Head of caudate nucleus (tissue), 42 donors: ENCODE measurements at regions not wholly inside any gene's neighbourhood (a gene's known extent, or its start where the extent isn't known, plus 50 kb on each side); places are given as distances from the start of the nearest gene placed in this dataset.

Experiments
- DNase-seq, 42 donors: peaks; one replicate each; pipeline versions ENCODE4 v3.0.0 to v3.0.0-alpha.2; 2020 to 2021; ENCODE audit warnings: mixed read lengths in 7 of 42
- intact Hi-C: fragments of 100-400 bp; cut with DNase I; formaldehyde crosslinking; loops from one replicate; pipeline ENCODE4 v1.15.0; 2022

DNA sequence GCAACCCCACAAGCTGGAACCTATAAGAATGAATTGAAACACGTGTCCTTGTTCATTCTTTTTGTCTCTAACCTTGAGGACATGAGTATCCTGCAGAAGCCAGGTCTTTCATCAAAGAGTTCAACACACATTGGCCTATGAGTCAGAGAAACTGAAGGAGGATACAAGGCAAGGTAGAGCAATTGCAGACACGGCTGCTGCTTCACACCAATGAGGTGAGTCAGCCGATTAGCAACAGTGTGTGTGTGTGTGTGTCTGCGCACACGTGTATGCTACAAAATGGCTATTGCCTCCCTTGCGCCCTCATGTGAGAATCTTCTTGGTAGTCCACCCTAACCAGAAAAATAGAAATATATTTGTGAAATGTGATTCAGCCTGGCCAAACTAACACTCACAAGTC, 1477.7 kb upstream of the IGFBP7 start:
- intact Hi-C loops = no loop called here
- DNase-seq = no peak

DNA sequence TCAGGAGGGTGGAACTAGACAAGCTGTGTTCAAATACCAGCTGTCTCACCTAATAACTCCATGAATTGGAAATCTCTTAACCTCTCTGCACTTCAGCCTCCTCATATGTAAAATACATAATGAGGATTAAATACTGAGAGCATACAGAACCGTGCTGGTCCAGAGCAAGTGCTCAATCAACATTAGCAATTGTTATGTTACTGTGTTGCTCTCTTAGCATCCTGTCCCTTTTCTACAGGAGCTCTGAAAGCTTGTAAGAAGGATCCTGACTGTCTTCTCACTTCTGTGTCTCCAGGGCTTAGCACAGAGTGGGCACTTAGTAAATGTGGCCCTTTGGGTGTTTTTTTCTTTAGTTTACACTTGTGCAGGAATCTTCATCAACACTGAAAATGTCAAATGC, 1456.1 kb upstream of the IGFBP7 start:
- DNase-seq = no peak
- intact Hi-C loops = no loop called here

DNA sequence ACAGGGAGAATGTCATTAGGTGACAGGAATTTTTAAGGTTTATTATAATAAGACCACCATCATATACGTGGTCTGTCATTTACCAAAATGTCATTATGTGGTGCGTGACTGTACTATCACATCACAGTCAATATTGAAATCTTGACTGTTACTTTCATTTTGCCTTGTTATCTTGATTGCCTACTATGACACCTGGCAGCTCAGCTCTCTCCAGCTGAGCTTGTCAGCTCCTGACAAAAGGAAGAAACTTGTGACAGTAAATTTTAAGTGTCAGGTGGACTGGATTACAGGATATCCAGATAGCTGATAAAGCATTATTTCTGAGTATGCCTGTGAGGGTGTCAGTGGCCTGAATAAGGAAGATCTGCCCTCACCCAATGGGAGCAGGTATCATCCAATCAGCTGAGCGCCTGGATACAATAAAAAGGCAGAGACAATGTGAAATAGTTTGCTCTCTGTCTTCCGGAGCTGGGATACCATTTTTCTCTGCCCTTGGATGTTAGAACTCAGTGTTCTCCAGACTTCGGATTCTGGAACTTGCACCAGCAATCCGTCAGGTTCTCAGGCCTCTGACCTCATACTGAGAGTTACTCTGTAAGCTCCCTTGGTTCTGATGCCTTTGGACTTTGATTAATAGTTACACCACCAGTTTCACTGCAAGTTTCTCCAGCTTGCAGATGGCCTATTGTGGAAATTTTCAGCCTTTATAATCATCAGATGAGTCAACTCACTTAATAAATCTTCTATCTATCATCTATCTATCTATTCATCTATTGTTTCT, 1454.7 kb upstream of the IGFBP7 start:
- DNase-seq = no peak
- intact Hi-C loops = no loop called here

DNA sequence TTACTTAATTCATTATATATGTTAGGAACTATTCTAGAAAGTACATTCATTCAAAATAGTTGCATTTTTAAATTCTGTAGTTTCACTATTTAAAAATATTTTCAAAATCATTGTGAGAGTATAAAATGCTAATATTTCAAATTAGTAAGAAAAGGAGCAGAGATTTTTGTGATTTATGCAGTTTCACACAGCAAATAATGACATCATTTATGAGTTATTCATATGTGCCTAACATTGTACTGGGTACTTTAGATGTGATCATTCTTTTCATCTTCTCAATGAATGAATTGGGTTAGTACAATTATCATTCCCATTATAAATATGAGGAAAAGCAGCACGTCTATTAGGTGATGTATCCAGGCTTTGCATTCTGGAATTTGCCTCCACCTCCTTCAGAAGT, 1451.0 kb upstream of the IGFBP7 start:
- intact Hi-C loops = no loop called here
- DNase-seq = no peak

DNA sequence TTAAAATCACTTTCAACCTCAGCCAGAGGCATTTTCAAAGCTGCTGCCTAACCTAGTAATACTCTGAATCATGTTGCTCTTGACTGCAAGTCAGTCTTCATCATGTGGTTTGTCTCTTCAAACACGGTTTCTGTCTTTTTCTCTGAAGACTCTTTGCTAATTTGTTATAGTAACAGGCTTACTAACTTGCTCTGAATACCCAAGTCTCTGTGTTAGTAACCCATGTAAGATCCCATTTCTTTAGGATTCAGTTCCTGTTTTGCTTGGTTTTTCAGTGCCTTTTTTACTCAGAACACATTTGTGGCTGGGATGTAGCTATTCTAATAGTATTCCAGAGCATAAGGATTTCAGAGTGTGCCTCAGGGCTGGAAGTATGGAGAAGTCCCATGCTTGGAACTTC, 1450.6 kb upstream of the IGFBP7 start:
- no peak for DNase-seq
- intact Hi-C loops = no loop called here

DNA sequence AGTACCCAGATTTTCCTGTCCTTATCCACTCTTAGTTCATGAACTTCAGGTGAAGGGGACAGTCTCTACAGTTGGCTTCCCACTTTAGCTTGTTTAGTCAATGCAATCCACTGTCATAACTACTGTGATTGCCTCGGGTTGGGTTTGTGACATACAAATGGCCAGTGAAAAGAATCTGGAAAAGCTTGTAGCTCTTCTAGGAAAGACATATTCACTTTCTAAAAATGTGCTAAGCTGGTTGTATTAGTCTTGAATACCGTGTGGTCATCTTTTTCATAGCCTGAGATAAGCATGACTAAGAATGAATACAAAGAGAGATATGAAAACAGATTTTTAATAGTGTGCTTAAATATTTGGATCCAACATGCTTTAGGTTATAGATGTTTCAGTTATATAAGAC, 1443.5 kb upstream of the IGFBP7 start:
- no peak for DNase-seq
- intact Hi-C loops = no loop called here

DNA sequence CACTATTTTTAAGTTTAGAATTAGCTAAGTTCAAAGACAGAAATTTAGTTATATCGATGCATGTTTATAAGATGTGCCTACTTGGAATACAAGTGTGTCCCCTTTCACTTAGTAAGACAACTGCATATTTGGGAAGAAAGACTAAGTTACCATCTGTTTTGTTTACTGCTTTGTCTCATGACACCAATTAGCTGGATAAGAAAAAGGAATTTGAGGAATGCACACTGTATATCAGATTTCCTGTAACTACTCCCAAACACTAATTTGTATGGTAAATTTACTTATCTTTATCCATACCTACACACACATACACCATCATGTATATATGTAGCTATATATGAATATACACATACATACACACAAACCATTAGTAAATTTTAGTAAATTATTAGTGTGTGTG, 1442.8 kb upstream of the IGFBP7 start:
- intact Hi-C loops = no loop called here
- no peak for DNase-seq

DNA sequence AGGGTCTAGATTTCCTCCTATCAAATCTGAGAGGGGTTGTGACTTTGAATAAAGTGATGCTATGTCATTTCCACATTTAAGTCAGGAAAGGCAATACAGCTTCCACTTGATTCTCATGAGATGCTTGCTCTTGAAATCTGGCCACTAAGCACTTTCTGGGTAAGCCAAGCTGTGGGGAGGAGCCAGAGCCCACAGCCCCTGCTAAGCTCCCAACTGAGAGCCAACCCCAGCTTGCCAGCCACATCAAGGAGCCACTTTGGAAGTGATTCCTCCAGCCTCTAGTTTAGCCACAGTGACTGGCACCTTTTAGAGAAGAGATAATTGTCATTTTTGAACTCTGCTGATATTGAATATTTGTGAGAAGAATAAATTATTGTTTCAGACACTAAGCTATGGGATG, 1441.5 kb upstream of the IGFBP7 start:
- DNase-seq = no peak
- intact Hi-C loops = no loop called here

DNA sequence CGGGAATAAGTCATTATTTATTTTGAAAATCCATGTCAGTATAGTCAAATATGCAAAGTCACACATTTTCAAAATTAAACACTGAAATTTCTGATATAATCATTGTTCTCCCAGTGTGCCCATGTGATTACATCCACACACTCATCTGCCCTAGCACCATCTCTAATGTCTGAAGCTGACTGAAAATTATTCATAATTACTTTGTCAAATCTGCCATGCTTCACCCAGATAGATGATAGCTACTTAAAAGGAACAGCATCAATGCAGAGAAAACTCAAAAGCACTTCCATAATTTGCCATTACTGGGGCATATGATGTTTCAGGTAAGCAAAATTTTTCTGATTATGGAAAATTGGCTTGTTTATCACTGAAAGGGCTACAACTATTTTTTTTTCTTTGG, 1433.3 kb upstream of the IGFBP7 start:
- peak in 2 of 42 donors; percentile 4 to 21 for DNase-seq
- intact Hi-C loops = no loop called here

DNA sequence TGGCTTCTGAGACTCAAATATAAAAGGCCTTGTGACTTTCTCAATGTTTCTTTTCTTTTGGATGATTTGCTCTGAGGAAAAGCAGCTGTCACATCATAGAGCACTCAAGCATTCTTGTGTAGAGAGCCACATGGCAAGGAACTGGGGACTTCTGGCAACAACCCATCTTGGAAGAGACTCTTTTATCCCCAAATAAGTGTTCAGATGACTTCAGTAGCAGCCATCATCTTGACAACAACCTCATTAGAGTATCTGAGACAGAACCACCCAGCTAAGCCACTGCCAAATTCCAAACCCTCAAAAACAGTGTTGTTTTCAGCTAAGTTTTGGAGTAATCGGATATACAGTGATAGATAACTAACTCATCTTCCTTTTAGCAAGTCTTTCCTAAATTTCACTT, 1431.7 kb upstream of the IGFBP7 start:
- no peak for DNase-seq
- intact Hi-C loops = no loop called here

DNA sequence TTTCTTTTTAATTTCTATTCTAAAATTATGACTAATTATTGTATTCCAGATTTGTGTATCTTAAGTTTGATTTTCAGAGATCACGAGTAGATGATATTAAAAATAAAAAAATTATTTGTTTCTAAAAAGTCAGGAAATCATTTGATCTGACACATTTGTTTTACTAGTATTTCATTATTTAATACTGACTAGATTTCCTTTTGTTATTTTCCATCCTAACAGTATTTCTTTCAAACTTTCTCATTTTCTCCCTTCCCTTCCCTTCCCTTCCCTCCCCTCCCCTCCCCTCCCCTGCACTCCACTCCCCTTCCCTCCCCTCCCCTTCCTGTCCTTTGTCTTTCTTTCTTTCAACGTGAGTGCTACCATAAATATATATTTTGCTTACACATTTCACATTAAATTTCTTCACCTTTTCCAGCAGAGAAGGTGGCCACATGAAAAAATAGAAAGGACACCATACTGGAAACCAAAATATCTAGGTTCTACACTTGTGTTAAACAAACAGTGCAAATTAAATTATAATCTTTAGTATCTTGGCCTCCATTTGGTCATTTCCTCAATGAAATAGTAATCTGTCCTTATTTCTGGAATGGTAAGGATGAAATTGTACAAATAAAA, 1412.7 kb upstream of the IGFBP7 start:
- intact Hi-C loops = no loop called here
- no peak for DNase-seq

DNA sequence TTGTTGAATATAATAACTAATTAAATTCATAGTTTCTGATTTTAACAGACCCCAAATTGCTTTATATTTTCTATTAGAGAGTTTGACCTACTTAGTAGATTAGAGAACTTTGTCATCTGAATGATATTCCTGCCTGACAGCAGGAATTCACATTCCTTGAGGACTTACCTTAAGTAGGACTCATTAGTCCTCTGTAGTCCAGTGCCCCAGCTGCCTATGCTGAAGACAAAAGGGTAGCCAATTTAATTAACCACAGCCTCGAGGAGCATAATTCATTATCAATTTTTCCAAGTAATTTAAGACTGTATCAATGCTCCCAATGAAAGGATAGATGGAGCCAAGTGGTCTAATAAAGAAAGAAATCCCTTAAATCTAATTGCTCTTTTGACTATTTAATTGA, 1405.0 kb upstream of the IGFBP7 start:
- no peak for DNase-seq

DNA sequence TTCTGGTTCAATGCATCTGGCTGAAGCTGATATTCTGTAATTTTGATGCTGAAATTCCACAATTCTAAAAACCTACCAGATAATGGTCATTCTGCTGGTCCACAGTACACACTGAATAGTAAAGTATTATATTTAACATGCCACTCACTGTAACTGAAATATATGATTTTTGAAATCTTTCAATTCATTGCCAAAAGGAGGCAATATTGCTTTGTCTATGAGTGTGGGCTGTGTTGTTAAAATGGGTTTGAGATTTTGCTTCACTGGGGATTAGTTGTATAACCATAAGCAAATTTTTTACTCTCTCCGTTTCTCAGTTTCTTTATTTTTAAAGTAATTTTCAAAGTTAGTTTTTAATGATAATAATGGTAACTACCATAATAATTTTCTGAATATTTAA, 1404.1 kb upstream of the IGFBP7 start:
- intact Hi-C loops = no loop called here

More for the DNA sequence above, 1405.0 kb upstream of the IGFBP7 start:
- intact Hi-C loops = no loop called here

DNA sequence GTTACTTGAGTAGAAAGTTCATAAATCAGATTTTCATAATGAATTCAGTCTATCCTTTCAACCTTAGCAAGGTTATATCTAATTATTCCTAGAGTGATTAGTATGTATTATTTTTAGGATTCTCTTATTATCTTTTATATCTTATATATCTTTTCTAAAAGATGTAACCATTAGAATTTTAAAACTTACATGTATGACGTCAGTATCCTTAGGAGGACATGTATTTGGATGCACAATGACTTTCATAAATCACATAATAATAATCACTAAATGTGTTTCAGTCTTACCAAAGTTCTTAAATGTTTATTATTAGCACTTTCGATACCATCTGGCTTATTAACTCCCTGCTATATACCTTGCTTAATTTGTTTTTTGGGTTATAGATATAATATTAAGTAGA, 1400.5 kb upstream of the IGFBP7 start:
- no peak for DNase-seq
- intact Hi-C loops = no loop called here

More for the DNA sequence above, 1404.1 kb upstream of the IGFBP7 start:
- no peak for DNase-seq

DNA sequence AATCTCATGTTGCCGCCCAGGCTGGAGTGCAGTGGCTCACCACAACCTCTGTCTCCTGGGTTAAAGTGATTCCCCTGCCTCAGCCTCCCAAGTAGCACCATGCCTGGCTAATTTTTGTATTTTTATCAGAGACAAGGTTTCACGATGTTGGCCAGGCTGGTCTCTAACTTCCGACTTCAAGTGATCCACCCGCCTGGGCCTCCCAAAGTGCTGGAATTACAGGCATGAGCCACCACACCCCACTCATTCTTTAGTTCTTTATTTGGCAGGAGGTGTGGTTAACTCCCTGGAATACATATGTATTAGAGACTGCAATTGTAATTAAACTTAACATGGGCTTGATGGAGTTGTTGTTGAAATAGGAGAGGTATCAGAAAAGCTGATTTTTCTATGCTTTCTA, 1396.9 kb upstream of the IGFBP7 start:
- intact Hi-C loops = no loop called here
- DNase-seq = no peak

DNA sequence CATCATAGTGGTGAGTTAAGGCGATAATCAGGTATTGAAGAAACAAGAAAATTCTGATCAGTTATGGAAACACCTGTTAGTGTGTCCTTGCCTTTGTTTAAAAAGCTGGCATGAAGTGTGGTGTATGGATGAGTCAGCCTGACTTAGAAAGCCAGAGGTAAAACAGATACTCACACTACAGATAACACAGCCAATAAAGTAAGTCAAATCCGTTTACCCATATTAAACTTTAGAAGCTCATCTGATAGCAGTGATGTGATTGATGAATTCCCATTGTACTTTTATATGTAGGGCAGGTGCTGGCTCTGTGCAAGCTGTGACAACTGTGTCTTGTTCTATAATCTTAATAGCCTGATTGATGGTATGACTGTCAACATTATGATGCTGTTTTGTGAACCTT, 1392.7 kb upstream of the IGFBP7 start:
- intact Hi-C loops = no loop called here
- no peak for DNase-seq

DNA sequence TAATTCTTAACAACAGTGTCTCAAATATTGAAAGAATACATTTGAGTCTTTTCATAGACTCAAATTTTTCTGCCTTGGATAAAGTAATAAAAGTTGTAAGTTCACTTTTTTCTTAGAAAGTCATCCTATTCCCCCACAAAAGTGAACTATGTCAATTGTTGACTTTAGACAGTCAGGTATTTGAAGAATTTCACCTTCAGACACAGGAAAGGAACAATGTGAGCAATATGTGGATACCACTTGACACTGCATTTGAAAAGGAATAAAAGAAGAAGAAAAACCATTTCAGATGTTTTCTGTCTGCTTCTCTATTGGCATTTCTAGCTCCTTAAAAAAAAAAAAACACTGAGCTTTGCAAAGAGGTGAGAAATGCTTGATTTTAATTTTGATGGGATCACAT, 1389.0 kb upstream of the IGFBP7 start:
- intact Hi-C loops = no loop called here
- no peak for DNase-seq

DNA sequence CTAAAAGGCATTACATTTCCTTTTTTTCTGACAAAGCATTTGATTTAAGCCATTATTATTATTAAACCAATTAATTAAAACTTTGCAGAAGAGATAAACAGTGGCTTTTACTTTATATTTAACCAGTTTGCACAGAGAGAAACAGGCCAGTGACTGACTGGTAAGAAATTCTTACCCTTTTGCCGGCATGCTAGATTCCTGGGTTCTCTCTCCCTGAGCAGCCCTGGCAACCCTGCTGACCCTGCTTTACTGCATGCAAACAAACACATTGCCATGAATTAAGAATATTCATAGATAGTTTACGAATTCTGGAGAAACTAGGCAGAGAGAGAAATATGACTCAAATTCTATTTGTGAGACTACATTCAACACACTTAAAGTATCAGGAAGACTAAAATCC, 1381.4 kb upstream of the IGFBP7 start:
- intact Hi-C loops = no loop called here
- DNase-seq = no peak

DNA sequence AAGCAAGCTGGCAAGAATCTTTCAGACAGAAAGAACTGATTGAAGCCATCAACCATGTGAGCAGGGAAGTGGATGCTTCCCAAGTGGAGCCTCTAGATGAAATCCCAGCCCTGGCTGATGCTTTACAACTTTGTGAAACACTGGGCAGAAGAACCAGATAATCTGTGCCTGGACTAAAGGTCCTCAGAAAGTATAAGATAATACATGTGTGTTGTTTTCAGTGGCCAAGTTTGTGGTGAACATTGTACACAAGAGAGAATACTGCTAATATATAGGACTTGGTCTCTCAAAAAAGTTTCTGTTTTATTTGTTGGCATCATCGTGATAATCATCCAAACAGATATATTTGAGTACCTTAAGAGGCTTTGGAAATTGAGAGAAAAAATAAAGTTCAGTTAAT, 1367.8 kb upstream of the IGFBP7 start:
- DNase-seq = no peak
- intact Hi-C loops = no loop called here

DNA sequence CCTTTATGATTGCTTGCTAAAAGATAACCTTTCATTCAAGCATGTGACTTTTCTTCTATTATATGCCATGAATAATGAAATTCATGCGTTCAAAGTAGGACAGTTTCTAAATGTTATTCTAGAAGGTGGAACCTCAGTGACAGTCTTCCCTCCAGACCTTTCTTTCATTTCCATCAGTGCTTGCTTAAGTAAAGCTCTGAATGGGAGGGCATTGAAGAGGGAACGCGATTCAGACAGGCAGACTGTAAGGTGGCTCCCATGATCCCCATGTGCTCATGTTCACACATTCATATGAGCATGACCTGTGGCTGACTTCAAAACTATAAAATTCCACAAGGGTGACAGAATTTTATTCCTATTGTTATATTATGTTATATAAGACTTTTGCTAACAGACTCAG, 1367.3 kb upstream of the IGFBP7 start:
- intact Hi-C loops = no loop called here
- no peak for DNase-seq

DNA sequence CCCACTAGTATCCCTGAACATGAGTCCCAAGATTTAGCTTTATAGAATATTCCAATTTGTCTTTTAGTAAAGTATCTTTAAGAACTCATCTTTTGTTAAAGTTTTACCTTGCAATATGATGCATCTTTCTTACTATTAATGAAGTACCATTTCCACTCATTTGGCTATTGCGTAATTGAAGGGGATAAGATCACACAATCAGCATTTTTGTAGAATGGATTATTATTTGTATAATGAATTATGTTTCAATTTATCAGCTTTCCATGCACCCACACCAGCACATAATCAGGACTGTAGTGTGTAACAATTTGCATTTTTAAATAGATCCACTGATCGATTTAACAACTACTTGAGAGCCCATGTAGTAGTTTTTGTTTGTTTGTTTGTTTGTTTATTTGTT, 1364.9 kb upstream of the IGFBP7 start:
- intact Hi-C loops = no loop called here
- DNase-seq = no peak
